GM18907 (cell line): ENCODE measurements at regions not wholly inside any gene's neighbourhood (a gene's known extent, or its start where the extent isn't known, plus 50 kb on each side); places are given as distances from the start of the nearest gene placed in this dataset.
"Not testable (repeated sequence)": the region's sequence is repeated elsewhere in the genome, so short reads cannot be mapped to it uniquely, and the experiment has no call there.

Source experiments
- ATAC-seq: cut with Tn5 transposase; IDR thresholded peaks from one replicate; pipeline ENCODE4 v1.9.1; 2021; ENCODE audit warnings: mild to moderate bottlenecking, moderate library complexity; ENCODE audit not compliant: unreplicated experiment

DNA sequence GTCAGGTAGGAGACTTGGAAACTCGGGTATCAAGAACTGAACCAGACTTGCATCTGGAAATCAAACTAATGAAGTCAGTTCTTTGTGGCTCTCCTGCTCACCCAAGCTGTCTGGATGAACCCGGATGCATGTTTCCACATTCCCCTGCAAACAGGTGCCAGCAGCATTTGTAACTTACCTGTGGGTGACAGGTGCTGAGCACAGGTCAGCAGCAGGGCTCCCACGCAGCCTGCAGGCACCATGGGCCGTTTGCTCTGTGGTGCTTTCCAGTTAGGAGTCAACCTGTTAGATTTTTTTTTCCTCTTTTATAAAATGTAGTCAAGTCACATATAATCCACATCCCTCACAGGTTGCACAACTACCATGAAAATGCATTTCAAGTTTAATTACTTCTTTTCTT, 385.6 kb upstream of the ADGRL3 start:
- no peak for ATAC-seq

DNA sequence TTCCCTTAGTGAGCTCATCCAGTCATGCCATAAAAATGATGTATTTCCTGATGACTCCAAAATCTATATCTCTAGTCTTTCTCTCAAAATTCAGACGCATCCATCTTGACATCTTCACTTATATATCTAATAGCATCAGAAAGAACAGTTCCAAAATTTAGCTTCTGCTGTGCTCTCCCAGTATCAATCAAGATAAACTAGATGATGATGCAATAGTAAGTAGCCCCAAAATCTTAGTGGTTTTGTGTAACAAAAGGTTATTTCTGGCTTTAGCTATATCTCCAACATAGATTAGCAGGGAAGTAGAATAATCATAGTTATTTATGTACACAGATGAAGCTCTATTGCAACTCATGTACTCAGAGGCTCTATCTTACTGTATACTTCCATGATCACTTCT, 382.5 kb upstream of the ADGRL3 start:
- no peak for ATAC-seq

DNA sequence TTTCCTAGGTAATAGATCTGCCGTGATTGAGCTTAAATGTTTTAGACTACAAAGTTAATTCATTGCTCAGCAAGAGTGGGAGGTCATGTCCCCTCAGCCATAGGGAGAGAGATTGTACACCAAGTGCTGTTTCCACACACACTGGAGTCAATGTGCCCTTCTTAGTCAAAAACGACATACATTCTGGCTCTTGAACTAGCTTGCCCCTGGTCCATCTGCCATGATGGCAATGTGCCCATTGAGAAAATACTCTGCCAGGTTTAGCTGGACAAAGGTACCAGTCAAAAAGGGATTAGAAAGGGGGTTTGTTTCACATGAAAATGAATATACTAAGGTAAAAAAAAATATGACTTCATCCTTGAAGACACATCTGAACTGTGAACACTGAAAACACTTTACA, 377.1 kb upstream of the ADGRL3 start:
- no peak for ATAC-seq

DNA sequence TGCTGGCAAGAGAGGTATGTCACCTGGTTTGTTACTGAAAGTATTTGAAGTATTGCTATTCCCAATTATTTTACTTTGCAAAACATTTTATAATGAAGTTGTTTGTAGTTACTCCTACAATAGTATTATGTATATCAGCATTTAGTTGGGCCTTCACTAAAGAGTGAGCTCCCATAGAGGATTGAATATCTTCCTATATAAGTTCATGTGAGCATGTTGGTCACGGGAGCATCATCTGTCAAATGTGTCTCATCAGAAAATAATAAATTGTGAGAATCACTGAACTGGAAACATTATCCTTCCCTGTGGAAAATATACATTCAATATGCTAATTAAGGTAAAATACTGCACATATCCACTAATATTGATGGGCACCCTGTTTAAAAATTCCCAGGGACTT, 360.1 kb upstream of the ADGRL3 start:
- ATAC-seq: no peak

DNA sequence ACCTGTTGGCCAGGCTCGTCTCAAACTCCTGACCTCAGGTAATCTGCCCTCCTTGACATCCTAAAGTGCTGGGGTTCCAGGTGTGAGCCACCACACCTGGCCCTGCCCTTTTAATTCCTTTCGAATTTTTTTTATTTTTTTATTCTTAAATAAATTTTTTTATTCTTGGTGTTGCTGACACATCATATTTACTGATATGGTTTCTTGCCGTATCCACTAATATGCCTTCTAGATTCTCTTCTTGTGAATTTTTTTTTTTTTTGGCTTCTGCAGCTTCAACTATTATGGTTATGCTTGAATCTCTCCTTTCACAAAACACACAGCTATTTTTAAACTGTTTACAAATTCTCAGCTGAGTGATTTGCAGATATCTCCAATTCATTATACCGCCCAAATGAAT, 353.4 kb upstream of the ADGRL3 start:
- ATAC-seq: no peak

DNA sequence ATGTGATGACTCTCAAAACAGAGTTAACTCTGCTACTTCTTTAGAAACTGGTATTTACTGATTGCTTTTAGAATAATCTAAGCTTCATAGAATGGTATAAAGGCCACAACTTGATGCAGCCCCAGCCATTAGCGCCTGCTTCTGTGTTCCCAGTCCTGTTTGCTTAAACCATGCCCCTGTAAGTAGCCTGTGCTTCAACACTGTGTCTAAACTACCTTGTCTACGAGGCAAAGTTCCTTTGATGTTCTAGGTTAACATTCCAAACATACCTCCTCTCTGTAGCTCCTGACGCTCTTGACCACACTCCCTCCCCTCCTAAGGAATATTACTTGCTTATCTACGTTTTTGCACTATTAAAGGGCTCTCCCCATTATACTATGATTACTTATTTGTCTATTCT, 352.5 kb upstream of the ADGRL3 start:
- ATAC-seq: no peak

DNA sequence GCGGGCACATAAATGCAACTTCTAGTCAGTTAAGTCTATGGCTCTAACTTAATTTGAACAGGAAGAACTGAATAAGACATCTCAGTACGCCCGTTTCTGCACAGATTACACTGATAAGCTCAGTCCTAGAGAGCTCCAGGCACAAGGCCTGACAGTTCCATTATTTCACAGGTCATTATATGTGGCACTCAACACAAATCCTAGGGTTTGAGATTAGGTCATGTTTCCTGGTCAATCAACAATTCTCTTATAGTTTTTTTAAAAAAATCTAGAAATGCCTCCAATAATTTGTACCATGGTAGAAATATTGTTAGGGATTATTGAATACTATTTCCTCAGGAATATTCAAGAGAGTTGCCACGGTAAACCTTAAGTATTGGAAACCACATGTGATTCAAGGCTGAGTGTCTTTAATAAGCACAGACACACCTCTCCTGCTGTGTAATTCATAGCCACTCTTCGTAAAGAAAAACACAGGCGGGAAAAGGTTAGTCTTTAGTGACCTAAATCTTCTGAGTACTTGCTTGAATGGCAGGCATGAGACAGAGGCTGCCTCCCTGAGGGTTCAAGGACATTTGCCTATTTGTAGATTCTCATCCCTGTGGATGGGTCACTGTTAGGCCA, 342.9 kb upstream of the ADGRL3 start:
- no peak for ATAC-seq

DNA sequence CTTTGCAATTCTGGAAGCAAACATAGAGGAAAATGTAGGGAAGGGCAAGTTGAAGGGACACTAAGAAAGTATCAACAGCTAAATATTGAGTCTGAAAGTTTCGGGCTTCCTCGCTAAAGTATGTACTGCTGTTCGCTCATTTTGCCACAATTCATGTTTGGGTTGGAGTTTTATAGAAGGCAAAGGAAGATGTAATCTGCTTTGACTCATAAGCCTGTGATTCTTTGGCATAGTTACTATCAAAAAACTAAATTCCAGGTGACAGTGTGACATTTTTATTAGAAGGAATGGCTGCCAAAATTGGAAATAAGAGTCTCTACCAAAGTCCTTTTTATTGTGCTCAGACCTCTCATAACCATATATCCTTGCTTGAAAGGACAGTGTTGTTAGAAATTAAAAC, 336.7 kb upstream of the ADGRL3 start:
- no peak for ATAC-seq

DNA sequence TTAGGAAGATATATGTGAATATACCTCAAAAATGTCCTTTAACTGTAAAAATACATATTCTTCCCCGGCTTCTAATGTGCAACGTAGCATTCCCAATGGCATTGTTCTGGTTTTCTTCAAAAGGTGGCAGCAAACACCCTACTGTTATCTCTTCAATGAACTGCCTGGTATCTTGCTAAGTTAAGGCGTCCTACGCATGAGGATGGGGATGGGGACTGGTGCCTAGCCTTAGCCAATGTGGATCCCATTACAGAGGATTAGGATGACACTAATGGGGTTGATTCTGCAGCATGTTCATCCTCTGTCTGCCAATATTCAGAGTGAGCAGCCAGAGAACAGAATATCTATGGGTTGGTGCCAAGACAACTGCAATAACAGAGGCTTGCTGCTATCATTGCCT, 334.9 kb upstream of the ADGRL3 start:
- no peak for ATAC-seq

DNA sequence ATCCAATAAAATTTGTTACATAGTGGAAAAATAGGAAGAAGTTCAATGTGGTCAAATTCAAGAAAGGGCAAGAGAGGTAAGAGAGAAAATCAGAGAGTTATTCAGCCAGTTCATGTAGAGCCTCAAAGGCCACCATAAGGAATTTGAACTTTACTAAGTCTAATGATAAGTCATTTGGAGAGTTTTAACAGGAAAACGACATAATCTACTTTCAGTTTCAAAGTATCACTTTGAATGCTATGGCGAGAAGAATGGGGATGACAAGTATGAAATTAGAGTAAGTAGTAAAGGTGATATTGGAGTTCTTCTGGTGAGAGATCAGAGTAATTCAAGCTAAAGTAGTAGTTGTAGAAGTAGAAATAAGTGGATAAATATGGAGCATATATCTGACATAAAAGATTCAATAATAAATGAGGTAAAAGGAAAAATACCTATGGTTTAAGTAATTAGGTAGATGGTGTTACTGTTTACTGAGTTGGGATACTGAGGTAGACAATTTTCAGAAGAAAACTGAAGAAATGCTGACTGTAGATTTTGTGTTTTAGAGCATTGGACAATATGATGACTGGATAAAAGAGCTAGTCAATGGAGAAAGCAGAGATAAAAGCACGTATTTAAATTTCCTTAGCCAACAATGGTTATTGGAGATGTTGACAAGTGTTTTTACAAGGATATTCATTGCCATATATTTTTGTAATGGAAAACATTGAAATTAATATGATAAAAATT, 331.7 kb upstream of the ADGRL3 start:
- no peak for ATAC-seq

DNA sequence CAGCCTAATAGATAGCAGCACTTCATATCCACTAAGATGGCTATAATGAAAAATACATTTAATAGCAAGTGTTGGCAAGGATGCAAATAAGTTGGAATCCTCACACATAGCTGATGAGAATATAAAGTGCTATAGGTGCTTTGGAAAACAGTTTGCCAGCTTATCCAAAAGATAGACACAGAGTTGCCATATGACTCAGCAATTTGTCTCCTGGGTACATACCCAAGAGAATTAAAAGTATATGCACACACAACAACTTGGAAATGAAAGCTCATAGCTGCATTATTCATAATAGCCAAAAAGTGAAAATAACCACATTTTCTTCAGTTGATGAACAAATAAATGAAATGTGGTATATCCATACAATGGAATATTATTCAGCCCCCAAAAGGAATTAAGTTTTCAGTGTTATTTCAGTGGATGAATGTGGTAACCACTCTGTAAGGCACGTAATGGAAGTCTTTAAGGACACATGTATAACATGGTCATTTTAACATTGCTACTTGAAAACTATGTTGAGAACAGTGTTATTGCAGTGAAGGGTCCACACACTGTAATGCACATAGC, 320.9 kb upstream of the ADGRL3 start:
- no peak for ATAC-seq

DNA sequence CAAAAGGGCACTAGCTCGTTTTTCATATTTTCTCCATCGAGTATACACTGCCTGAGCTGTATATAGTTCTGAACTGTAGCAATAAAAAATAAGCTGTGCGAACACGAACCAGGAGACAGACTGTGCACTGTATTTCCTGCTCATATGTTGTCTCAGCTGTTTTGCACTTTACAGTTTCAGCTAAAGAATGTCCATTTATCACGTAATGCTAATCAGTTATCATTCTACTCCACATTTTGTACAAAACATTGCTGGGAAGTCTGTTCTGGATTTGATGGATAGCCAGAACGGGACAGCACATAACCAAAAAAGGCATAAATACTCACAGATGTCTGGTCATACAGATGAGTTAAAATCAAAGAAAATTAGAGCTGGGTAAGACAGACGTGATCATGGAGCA, 315.5 kb upstream of the ADGRL3 start:
- no peak for ATAC-seq

DNA sequence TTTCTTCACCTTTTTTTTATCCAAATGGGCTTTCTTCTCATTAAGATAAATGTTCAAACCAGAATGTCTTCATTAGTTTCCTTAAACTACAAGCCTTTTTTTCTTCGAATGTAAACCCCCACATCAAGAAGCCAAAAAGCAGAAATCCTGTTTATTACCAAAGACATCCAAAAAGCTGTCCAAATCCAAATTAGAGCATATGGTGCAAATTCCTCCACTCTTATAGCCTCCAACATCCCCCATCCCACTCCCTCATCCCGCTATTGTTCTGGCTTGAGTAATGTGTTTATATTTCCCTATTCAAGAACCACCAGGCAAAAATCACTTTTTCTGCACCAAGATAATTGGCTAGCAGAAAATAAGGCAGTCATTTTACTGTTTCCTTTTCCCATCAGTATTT, 315.1 kb upstream of the ADGRL3 start:
- no peak for ATAC-seq

DNA sequence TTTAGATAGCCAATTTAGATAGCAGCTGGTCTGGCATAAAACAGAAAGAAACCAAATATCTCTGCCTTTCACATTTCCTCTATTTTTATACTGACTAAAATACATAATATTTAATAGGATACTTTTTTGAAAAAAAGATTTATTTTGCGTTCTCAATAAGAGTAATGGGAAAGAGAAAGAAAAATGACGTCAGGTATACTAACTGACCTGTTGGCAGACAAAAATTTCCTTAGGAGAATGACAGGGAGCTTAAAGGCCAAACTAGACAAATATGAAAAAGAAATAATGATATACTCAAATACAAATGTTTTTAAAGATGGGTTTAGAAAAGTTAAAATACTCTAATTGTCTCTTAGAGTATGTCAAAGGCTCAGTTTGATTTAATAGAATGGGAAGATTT, 309.4 kb upstream of the ADGRL3 start:
- ATAC-seq: no peak

DNA sequence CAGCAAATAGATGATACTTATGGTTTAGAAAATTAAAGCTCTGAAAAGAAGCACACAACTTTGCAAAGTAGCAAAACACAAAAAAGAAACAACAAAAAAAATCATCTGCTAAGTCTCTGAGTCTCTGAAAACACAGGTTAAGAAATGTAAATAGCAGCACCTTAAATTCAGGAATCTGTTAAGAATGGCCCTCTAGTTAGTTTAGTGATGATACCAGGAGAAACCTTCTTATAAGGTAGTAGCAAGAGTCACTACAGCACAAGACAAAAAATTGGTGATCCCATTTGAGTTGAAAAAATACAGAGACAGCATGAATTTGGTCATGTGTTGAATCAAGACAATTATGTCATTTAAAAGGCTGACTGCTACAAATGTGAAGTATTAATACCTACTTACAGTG, 308.2 kb upstream of the ADGRL3 start:
- no peak for ATAC-seq

DNA sequence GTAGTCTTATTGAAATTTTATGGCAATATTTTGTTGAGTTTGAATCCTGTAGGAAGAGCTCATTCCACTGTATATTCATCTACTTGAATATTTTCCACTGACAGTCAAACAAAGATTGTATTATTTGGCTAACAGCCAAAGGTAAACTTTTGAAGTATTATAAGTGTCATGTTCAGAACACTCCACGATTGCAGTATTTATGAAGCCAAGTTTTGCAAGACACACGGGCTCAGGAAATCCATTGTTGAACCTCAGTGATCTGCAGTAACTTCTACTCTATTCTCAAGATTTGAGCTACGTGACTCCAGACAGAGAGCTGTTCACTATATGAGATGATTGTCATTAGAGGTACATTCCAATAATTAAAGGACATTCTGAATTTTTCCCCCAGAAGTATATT, 302.7 kb upstream of the ADGRL3 start:
- ATAC-seq: no peak

DNA sequence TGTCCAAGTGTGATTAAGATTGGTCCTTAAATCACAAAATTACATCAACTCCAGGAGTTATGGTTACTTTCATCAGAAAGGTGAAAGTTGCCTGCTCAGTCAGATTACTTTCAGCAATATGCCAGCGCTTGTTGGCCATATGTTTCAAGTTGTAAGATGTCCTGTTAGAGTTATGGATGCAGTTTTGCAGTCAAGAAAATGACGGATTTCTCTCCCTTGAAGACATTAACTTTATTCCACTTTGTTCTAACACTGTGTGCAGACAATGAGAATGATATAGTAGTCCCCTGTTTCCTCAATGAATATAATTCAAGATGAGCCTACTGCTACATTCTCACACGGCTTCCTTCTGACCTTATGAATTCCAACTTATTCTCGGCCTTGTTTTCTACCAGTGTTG, 295.0 kb upstream of the ADGRL3 start:
- ATAC-seq: no peak

DNA sequence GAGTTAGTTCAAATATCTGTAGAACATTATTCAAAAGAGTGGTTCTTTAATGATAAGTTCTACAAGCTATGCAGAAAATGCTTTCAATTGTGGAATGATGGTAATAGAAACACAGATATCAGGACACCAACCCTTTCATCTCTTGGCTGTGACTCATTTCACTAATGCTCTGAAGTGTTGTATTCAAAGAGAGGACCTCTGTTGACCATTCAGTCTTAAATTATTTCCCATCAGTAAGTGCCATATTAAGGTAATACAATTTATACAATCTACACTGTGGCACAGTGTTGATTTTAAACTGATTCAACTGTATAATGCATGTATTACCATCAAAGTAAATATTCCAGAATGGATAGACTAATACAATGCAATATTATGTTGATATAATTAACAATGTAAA, 289.0 kb upstream of the ADGRL3 start:
- no peak for ATAC-seq

DNA sequence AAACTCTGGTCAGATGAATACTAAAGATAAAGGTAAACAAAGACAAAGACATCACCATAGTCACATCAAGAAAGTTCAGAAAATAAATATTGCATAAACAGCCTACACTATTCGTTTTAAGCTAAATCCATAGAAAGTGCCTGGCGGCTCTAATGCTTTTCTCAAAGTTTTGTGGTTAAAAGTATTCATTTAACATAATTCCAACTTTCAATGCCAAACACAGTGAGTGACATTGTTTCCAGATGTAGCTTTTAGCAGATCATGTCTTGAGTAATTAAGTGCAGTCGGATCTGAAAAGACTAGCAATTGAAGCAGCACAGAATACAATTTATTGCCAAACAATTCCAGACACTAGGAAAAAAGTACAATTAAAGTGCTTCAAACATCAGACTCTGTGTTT, 287.1 kb upstream of the ADGRL3 start:
- no peak for ATAC-seq

DNA sequence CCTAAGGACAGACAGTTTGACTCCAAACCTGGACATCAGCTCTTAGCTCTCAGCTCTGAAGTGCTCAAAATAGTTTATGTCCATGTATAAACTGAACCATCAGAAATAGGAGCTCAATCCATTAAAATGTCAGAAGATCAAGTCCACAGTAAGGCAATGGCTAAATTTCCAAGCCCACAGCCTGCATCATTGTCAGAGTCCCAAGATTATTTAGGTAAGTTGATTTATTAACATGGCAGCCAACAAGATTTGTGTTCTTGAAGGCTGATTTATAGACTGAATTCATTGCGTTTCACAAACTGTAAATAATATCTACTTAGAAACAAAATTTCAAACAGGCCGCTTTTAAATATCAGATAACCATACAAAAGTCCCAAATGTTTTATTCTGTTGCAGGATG, 286.5 kb upstream of the ADGRL3 start:
- no peak for ATAC-seq

DNA sequence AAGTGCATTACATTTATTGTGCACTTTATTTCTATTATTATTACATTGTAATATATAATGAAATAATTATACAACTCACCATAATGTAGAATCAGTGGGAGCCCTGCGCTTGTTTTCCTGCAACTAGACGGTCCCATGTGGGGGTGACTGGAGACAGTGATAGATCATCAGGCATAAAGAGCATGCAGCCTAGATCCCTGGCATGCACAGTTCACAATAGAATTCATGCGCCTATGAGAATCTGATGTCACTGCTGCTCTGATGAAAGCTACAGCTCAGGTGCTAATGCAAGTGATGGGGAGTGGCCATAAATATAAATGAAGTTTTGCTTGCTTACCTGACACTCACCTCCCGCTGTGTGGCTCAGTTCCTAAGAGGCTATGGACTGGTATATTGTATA, 278.4 kb upstream of the ADGRL3 start:
- not testable (repeated sequence) for ATAC-seq

DNA sequence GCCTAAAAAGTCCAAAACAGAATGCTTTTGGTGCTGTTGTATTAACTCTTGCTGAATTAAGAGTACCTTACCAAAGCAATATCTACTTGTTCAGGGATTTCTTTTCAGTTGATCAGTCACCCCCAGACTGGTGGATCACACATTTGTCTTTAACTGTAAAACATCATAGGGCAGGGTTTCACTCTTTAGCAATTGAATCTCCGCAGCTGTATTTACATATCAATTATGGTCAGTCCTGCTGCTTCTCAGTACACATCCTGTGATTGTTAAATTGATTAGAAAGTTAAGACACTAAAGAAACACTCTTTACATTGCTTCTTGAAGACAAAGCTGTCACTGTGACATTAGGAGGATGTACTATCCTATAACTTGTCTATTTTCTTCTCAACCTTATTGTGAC, 277.1 kb upstream of the ADGRL3 start:
- no peak for ATAC-seq

DNA sequence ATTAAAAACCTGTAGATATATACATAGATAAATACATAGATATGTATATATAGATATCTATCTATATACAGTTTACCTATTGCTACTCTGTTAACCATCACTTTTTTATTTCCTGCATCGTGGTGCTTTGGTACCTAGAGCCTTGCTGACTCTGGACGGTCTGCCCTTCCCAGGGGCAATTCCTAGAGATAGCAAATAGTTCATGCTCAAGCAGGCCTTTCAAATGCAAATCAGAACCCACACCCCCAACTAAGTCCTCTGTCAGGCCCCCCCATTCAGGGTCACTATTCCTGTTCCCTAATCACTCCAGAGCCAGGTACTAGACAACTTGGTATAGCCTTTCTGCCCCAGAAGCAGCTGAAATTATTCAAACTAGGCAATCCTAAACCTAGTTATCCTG, 273.5 kb upstream of the ADGRL3 start:
- ATAC-seq: no peak
